NCI-H146 treated with DMSO at 0.1 percent for 48 hours (cell line): ENCODE measurements at regions not wholly inside any gene's neighbourhood (a gene's known extent, or its start where the extent isn't known, plus 50 kb on each side); places are given as distances from the start of the nearest gene placed in this dataset.
"Not testable (repeated sequence)": the region's sequence is repeated elsewhere in the genome, so short reads cannot be mapped to it uniquely, and the experiment has no call there.

Experiments
- DNase-seq: peaks from one replicate; lab custom pipeline; 2025; ENCODE audit not compliant: unreplicated experiment; lab: John Stamatoyannopoulos, UW

DNA sequence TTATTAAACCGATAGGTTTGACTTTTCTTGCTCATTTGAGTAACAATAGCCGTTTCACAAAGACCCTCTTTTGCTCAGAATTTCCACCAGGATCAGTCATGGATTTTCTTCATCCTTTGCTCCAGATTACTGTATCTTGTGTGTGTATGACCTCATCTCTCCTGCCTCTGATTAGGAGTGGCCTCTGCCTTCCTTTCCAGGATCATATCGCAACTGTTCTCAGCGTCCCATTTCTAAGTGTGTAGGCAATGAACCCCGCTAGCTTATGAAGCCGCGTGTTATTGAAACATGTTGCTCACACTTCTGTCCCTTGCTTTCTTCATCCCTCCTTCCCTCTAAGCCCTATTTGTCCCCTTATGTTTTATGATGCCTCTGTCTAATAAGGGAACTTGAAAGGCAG, 169.8 kb upstream of the RPS23 start:
- no peak for DNase-seq

DNA sequence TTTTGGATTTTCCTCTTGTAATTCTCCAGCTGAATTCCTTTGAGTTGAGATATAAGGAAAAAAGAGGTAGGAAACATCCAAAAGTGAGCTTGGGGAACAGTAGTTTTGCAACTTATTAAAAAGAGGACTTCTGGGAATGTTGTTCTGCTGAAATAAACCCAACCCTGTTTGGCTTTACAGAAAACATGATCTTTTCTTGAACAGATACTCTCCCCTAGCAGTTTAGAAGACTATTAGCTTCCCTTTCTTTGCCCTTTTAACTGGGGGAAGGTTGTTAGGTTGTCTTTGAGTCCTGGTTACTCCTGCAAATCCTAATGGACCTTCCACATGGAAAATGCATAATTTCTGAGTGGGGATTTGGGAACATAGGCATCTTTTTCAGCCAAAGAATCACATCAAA, 168.7 kb upstream of the RPS23 start:
- DNase-seq: no peak

DNA sequence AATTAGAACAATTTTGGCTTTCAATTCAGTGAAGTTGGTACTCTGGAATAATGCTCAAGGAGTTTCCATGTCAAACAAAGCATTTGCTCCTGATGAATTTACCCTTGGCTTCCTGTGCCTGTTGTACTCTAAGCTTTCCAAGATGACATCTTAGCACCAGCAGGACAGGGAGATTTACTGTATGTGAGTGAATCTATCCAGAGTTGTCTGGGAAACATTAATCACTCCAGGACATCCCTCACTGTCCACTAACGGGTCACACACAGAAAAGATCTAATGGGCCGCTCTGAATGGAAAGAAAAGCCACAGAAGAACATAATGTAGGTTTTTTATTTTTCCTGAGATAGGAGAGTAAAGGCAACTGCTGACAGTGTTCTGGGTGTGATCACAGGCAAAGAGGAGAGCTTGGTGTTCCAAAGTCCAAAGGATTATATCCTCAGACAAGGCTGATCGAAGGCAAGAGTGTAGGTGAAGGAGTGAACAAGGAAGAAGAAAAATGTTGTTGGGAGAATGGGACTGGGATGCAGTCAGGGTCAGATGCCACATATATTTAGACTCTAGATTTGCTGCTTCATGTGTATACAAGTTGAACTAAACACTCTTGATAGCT, 167.7 kb upstream of the RPS23 start:
- no peak for DNase-seq

DNA sequence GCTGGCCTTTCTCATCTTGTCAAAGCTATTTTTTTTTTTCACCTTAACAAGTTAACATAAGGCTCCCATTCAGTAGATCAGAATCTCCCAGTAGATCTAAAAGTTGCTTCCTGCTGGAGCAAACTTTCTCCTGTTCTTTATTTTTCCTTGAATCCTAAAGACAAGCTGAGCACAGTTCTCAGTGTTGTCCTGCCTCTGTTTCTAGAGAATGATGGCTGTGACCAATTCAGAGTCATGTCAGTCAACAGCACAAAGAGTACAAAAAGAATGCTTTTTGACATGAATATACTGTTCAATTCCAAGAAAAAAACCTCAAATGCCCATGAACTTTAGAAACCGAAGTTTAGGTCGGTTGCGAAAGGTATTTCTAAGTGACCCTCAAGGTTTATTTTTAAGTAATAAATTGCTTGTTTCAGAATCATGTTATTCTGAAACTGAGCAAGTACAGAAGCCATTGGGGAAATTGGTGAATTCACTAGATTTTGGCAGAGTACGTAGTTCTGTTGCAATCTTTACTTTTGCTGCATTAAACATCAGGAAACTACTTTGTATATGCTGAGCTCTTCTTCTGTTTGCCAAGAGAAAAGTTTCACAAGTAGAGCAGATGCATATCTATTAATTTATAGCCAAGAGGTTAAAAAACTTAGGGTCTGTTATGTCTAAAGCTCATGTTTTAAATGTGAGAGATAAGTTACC, 161.7 kb upstream of the RPS23 start:
- no peak for DNase-seq

DNA sequence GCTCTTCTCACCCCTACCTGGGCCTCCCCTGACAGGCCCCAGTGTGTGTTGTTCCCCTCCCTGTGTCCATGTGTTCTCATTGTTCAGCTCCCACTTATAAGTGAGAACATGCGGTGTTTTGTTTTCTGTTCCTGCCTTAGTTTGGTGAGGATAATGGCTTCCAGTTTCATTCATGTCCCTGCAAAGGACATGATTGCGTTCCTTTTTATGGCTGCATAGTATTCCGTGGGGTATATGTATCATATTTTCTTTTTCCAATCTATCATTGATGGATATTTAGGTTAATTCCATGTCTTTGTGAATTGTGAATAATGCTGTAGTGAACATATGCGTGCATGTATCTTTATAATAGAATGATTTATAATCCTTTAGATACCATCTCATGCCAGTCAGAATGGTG, 159.4 kb upstream of the RPS23 start:
- DNase-seq: not testable (repeated sequence)

DNA sequence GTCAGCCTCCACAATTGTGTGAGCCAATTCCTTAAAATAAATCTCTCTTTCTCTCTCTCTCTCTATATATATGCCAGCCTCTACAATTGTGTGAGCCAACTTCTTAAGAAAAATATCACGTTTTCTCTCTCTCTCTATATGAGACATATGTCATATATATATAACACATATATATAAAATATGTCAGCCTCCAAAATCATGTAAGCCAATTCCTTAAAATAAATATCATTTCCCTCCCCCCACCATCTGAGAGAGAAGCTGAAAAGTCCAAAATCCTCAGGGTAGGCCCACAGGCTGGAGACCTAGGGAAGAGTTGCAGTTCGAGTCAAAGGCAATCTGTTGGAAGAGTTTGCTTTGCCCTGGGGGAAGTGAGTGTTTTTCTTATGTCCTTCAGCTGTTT, 158.1 kb upstream of the RPS23 start:
- DNase-seq: no peak

DNA sequence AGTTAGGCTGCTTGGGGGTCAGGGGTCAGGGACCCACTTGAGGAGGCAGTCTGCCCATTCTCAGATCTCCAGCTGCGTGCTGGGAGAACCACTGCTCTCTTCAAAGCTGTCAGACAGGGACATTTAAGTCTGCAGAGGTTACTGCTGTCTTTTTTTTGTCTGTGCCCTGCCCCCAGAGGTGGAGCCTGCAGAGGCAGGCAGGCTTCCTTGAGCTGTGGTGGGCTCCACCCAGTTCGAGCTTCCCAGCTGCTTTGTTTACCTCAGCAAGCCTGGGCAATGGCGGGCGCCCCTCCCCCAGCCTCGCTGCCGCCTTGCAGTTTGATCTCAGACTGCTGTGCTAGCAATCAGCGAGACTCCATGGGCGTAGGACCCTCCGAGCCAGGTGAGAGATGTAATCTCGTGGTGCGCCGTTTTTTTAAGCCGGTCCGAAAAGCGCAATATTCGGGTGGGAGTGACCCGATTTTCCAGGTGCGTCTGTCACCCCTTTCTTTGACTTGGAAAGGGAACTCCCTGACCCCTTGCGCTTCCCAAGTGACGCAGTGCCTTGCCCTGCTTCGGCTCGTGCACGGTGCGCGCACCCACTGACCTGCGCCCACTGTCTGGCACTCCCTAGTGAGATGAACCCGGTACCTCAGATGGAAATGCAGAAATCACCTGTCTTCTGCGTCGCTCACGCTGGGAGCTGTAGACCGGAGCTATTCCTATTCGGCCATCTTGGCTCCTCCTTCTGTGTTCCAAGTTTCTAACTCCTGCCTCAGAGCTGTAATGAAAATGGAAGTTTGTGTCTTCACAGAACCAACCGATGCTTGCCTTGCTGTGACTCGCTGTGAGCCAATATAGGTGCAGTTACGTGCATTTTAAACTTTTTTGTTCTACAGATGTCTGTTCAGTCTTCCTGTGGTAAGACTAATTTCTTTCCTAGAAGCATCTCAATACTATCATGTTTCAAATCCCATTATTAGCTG, 156.8 kb upstream of the RPS23 start:
- DNase-seq: not testable (repeated sequence)

DNA sequence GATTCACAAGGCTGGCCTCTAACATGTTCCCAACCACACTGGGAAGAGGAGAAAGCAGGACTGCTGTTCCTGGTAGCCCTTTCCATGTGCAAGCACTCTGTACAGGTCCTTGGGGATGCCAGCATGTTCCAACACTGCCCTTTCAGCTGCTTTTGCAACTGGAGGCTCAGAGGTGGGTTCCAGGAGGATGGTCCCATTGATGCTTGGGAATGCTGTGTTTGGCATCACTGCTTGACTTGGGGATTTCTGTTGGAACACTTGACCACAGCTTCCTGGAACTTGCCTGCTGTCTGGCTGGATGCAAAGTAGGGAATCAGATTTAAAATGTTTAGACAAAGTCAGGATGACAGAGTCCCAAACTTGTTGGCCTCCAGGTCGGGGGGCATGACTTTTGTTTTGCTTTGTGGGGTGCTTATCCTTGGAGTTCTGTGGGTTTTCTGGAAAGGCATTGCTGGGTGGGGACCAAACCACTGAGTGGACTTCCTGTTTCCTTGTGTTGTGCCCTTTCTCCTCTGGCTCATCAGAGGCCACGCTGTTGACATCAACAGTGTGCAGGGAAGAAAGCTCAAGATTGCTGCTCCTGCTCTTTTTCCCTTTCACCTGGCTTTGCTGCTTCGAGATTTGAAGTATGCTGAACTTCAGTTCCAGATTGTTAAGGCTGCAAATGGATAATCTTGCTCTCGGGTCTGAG, 148.5 kb upstream of the RPS23 start:
- no peak for DNase-seq

DNA sequence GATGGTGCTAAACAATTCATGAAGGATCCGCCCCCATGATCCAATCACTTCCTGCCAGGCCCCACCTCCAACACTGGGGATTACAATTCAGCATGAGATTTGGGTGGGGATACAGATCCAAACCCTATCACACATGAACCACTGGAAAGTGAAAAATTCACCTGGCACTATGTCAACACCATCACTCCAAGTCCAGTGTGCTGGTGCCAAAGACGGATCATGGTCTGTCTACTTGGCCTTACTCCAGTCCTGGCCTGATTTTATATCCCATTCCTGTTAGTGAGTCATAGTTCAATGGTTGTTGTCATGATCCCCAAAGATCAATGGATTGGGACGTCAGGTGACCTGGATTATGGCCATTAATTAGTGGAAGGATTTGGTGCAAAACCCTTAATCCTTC, 147.4 kb upstream of the RPS23 start:
- no peak for DNase-seq

DNA sequence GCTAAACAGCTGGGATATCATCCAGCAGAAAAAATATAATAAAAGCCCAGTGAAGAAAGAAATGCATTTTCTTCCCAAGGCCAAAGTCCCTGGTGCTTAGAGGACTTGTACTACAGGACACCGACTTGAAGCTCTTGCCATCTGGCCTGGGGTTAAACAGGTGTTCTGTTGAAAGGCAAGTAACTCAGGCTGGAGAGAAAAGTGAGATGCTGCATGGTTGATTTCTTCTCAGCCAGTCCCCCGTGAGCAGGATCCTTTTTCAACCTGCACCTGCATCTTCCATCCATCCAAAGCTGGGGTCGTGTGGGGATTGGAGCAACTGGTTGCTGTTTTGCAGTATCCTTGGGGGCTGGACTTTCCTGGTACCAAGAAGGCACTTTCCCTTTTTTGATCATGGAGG, 146.1 kb upstream of the RPS23 start:
- no peak for DNase-seq

DNA sequence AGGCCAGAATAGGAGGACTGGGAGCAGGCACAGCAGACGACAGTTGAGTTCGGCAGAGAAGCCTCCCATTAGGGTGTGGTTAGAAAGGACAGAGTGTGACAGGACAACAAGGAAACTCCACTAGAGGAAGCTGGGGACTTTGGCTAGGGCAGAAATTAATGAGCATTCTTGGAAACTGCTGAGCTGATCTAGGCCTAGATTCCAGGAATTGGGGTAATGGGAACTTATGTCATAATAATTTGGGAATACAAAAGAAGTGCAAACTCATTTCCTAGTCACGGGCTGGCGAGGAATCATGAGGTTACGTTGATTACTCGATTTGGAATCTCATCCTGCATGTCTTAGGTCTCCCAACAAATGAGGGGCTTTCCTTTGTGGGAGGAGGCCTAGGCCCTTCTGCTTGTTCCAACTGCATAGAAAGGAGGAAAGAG, 144.6 kb upstream of the RPS23 start:
- DNase-seq: no peak

DNA sequence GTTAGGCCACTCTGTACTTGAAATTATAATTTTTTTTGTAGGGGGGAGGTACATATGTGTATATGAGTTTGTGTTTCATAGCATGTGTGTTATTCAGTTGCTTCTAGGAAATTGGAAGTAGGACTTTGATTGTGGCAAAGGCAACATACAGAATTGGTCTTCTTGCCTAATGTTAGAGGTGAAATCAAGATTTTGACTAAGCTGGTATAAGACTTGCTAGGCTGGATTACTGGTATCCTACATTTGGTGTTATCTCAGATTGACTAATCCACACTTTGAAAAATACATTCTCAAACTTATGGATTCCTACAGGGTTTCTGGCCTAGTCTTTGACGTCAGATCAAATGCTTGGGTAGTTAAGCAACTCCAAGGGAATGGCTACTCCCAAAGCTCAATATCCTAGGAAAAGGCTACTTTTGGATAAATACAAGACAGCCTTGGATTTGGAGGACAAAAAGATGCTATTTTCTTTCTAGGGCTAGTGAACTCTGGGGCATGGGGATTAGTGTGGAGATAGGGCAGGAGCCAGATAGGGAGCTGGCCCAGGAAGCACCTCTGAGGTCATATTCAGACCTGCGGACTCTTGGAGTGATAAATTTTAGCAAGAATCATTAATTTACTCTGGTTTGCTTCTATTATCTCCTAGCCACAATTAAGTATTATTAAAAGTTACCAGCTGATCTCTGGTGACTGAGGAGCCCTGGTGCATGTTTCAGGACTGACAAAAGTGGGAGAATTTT, 144.0 kb upstream of the RPS23 start:
- no peak for DNase-seq

DNA sequence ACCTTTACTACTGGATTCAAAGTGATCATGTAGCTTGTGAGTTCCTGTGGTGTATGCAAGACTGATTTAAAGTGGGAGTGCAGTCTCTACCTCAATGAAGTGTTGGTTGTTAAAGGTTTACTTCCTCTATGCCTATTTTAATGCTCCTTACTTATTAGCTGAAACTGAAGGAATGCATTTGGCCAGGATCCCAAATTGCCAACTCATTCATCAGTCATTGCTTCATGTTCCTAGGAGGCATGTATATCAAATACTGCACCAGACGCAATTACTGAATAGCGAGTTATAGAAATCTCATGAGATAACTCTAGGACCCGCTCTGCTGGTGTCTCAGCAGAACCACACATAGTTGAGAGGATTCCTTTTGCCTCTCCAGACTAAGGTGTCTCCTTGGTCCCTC, 143.0 kb upstream of the RPS23 start:
- no peak for DNase-seq

DNA sequence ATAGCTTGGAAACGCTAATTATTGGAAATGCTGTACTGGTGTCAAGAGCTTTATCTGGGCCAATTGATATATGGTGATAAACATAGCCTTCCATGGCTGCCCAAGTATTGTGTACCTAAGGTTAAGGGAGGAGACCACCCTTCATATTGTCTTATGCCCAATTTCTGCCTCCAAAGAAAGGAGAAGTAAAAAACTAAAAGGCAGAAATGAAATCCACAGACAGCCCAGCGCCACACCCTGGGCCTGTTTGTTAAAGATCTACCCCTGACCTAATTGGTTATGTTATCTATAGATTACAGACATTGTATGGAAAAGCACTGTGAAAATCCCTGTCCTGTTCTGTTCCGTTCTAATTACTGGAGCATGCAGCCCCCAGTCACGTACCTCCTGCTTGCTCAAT, 142.4 kb upstream of the RPS23 start:
- not testable (repeated sequence) for DNase-seq

DNA sequence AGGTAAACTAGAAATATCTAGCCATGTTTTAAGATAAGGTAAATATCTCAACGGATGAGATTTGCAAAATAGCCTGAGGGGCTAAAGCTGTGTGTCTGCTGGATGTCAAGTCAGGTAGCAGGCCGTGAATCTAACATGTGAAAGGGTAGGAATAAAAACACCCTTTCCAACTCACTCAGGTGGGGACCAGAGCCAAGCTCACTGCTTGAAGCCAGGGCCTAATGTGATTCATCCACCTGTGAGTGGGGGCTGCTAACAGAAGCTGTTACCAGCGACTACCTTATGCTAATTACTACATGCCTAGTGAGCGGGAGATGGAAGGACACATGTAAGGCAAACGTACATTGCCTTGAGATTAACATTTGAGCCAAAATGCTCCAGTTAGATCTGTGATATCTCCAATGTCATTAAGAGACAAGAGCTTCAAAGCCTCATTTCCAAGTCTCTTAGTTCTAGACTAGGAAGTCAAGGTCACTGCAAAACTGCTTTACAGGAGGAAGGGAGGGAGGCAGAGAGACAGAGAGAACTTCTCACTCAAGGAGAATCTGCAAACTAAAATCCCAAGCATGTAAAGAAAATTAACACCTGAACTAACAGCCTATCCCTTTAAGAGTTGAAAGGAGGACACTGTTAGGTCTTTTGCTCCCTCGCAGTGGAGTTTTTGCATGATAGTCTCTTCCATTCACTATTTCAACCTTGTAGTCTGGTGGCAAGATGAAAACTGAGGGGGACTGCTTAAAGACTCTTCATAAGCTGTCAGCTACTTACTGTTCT, 141.6 kb upstream of the RPS23 start:
- DNase-seq: no peak

DNA sequence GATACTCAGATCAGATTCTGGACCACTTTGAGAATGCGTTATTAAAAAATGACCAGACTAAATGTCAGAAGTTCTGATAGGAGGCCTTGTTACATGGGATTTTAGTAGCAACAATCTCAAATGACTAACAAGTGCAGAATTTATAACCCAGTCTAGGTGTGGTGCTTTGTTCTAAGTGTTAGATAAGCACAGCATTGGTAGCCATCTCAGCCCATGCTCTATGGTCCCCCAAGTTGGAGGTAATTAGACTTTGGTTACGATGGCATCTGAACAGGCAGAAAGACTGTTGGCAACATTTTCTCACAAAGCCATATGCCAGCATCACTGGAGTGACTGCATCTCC, 140.4 kb upstream of the RPS23 start:
- DNase-seq: no peak

DNA sequence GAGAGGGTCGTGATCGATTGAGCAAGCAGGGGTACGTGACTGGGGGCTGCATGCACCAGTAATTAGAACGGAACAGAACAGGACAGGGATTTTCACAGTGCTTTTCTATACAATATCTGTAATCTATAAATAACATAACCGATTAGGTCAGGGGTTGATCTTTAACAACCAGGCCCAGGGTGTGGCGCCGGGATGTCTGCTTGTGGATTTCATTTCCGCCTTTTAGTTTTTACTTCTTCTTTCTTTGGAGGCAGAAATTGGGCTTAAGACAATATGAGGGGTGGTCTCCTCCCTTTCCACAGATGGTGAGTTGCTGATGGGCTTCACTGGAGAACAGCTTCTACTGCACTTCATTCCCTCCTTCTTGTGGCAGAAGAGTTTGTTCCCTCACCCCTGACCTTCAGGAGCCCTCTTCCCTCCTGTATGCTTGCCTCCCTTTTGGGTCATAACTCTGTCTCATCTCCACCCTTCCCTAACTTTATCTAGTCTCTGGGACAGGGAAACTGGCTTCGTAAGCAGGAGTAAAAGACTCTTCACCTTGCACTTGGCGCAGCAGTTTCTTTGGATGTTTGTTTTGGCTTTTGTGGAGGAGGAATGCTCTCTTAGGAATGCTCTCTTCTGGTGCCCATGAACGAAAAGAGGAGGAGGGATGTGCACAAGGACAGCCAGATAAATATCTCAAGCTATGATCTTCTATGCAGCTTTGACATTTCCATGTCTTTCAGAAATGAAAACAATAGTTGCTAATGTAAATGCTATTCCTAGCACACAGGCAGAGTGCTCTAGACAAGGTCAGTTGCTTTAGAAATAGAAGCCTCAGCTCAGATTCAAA, 139.8 kb upstream of the RPS23 start:
- DNase-seq: no peak

DNA sequence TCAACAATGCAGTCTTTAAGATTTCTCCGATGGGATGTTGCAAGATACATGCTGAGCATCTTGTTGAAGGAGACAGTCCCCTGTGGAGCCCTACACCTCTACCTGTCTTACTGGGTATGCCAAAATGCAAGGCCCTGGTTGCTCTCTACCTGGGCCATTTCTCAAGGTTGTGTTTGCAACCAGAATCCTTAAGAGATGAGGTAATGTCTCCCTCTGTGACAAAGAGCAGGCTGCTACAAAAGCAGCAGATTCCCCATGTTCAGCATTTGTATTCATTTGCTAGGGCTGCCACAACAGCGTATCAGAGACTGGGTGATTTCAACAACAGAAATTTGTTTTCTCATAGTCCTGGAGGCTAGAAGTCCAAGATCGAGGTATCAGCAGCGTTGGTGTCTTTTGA, 138.4 kb upstream of the RPS23 start:
- no peak for DNase-seq

DNA sequence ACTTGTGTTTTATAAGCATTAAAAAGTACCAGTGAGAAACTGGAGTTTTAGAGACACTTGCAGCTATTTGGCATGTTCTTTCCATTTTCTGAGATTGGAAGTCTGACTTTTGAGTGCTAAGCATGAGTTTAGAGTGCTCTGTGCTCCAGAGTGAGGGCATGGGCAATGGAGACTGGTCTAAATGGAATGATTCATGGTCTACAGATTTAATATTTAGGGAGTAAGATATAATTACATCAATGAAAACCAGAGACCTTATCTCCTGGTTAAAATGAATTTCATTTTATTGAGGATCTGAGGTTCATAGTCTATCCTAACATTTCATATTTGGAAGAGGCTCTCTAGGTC, 135.9 kb upstream of the RPS23 start:
- no peak for DNase-seq
